Fibroblast of skin of back (primary cell): ENCODE measurements at regions not wholly inside any gene's neighbourhood (a gene's known extent, or its start where the extent isn't known, plus 50 kb on each side); places are given as distances from the start of the nearest gene placed in this dataset.

Experiments
- DNase-seq: peaks from one replicate; pipeline ENCODE4 v3.0.0-alpha.2; 2013

DNA sequence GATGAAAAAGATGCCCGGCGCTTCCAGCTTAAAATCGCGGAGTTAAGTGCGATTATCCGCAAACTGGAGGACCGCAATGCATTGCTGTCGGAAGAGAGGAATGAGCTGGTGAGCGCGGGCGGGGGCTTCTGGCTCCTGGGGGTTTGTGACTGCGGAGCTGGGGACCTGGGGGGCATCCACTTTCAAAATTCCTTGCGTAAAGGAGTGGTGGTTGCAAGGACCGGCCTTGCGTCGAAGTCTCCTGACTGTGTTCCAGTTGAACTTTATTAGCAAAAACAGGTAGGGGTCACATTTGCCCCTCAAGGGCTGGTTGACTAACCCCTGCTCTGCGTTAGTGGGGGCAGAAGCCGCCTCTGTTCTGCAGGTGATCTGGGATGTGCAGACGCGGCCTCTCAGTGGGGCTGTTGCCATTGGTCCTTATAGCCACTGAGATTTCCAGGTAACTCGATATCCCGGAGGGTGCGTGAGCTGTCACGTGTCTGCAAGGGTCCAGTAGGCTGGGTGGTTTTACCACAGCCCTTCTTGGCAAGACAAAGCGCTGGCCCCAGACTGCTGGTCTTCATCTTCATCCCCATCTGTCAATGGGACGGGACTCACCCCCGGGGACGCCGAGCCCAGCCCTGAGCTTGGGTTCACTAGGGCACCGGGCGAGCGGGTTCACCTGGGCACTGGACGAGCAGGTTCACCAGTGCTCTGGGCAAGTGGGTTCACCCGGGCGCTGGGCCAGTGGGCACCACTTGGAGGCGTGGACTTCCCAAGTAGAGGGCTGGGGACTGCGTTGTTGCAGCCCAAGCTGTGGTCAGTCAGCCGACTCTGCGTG, 51.5 kb upstream of the DPYSL4 start:
- DNase-seq: no peak

DNA sequence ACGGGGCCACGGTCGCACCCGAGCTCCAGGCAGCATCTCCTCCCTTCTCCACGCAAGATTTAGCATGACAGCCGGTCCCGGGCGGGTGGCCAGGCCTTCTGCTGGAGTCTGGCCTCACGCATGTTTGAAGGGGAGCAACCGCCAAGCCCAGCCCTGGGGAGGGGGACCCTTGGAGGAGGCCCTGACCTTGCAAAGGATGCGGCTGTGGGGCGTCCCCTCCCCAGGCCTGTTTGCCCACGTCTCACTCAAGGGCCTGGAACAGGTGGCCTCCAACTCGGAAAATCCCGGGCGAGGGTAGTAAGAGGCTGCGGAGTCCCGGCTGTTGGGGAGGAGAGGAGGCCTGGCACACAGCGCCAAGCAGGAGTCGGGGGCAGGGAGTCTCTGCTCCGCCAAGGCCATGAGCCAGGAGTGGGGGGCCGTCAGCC, 50.6 kb upstream of the DPYSL4 start:
- DNase-seq: no peak

DNA sequence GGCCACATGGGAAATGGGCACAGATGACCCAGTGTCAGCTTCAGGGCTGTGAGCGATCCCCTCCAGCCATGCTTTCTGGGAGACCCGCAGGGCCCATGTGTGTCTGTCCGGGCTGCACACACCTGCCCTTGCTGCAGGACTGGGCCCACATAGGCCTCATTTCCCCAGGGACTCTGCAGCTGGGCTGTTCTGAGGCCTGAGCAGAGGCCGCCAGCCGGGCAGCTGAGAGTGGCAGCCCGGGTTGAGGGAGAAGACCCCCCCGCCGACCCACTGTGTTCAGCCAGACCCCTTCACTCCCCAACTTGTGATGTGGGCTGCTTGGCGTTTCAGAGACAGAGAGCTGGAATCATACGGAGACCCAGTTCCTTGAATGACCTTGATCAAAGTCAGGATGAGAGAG, 50.1 kb upstream of the DPYSL4 start:
- DNase-seq: no peak
